Neuron (in vitro differentiated cells): ENCODE measurements at regions not wholly inside any gene's neighbourhood (a gene's known extent, or its start where the extent isn't known, plus 50 kb on each side); places are given as distances from the start of the nearest gene placed in this dataset.

Experiments used
- H2AFZ ChIP-seq: one replicate; pipeline ENCODE4 v1.6.1; 2013; ENCODE audit warnings: low read depth, mild to moderate bottlenecking, inconsistent platforms, low read length, moderate library complexity
- H3K27me3 ChIP-seq: one replicate; pipeline ENCODE4 v1.6.1; 2013; ENCODE audit warnings: low read length; ENCODE audit not compliant: insufficient read depth
- H3K36me3 ChIP-seq: one replicate; pipeline ENCODE4 v1.6.1; 2013; ENCODE audit warnings: low read length; ENCODE audit not compliant: insufficient read depth
- H3K4me1 ChIP-seq: one replicate; pipeline ENCODE4 v1.6.1; 2013; ENCODE audit warnings: low read length; ENCODE audit not compliant: insufficient read depth
- H3K4me3 ChIP-seq: 2 replicates; pipeline ENCODE4 v1.5.1; 2013; ENCODE audit warnings: mild to moderate bottlenecking, low read length, moderate library complexity
- H3K9me3 ChIP-seq: one replicate; pipeline ENCODE4 v1.6.1; 2013; ENCODE audit warnings: low read length

DNA sequence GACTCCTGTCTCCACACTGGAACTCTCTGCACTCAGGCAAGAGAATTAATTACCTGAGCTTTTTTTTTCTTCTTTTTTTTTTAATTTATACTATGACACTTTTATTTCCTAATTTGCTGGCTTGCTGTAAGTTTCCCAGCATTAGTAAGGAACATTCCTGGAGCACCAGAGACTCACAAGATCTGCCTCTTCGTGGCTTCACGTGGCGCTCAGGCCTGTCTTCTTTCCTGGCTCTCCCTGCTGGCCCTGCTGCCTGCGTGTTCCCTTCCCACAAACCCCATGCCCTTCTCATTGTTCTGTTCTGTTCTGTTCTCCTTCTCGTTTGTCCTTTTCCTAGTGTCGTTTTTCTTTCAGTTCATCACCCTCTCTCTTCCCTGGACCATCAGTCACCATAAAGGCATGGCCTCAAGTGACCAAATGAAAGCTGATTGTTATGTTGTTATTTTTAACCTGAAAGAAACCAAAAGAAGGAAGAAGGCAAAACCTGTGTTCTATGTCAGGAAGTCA, 591.6 kb upstream of the PFKP start:
- no peak overlapping the region for H3K4me3 ChIP-seq
- no peaks in the 10 kb centered on the region for H3K27me3 ChIP-seq
- H2AFZ ChIP-seq: no peak overlapping the region
- peaks cover 7% of the 10 kb centered on the region for H3K4me1 ChIP-seq
- H3K9me3 ChIP-seq: no peaks in the 10 kb centered on the region
- no peaks in the 10 kb centered on the region for H3K36me3 ChIP-seq

DNA sequence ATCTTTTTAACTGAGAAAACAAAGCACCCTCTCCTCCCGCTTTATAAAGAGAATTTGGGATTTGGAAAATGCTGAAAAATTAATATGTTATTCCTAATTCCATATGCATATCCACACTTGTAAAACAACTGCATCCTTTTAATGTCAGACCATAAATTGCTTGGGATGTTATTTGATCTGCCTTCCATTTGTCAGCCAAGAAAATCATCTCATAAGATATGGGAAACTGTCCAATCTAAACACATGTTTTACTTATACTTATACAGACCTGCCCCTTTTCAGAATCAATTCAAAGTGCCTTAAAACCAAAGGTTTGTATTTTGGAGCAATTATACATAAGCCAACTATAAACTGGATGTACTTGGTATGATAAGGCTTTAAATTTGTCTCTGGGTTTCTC, 595.5 kb upstream of the PFKP start:
- Histone ChIP-seq H3K4me3 (no peak overlapping the region), H3K36me3 (no peaks in the 10 kb centered on the region), H3K4me1 (peaks cover 1% of the 10 kb centered on the region), H3K9me3 (no peaks in the 10 kb centered on the region), H2AFZ (no peak overlapping the region), H3K27me3 (no peaks in the 10 kb centered on the region)

DNA sequence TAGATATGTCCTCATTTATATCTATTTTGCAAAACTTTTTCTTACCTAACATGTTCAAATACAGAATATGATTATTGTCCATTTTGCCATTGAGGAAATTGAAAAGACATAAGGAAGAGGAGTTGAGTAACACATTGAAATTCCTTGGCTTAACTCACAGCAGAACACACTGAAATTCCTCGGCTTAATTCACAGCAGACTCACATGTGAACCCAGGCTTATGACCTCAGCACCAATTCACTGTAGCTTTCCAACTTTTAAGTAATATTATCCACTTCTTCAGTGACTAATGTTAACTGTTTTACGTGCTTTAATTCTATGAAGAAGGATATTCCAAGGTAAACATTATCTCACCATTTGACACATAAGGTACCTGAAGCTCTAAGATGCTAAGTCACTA, 597.5 kb upstream of the PFKP start:
- no peak overlapping the region for H3K4me3 ChIP-seq
- no peaks in the 10 kb centered on the region for H3K27me3 ChIP-seq
- H3K9me3 ChIP-seq: no peaks in the 10 kb centered on the region
- no peaks in the 10 kb centered on the region for H3K36me3 ChIP-seq
- H3K4me1 ChIP-seq: no peaks in the 10 kb centered on the region
- no peak overlapping the region for H2AFZ ChIP-seq

DNA sequence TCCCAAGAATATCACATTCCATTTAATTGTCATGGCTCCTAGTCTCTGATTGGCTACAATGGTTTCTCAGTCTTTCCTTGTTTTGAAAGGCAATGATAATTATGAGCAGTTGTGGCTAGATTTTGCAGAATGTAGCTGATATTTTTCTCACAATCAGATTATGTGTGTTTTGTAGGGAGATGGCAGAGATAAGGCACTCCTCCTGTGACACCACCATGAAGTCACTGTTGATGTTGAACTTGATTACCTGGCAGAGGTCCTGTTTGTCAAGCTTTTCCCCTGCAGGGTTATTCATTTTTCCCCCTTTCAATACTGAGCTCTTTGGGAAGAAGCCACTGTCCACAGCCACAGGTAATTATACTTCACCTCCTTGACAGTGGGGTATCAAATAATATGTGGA, 602.9 kb upstream of the PFKP start:
- Histone ChIP-seq H3K4me1 (no peaks in the 10 kb centered on the region), H3K4me3 (no peak overlapping the region), H3K36me3 (no peaks in the 10 kb centered on the region), H2AFZ (no peak overlapping the region), H3K27me3 (no peaks in the 10 kb centered on the region), H3K9me3 (no peaks in the 10 kb centered on the region)

DNA sequence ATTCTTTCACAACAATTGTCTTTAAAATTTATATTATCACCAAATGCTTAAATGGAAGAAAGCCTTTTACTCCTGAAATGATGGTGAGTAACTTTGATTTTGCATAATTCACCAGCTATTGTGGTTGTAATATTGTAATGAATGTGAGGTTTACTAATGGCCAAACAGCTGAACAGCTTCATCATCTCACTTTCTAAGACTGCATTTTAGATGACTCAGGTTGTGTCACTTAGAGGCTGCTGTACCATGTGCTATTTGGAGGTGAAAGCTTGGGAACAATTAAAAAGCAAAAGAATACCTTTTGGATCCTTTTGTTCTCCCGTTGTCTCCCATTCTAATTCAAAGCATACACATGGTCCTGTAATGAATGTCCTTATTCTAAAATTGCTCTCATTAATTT, 604.0 kb upstream of the PFKP start:
- H3K4me1 ChIP-seq: no peaks in the 10 kb centered on the region
- H2AFZ ChIP-seq: no peak overlapping the region
- no peaks in the 10 kb centered on the region for H3K9me3 ChIP-seq
- no peaks in the 10 kb centered on the region for H3K36me3 ChIP-seq
- H3K4me3 ChIP-seq: no peak overlapping the region
- H3K27me3 ChIP-seq: no peaks in the 10 kb centered on the region

DNA sequence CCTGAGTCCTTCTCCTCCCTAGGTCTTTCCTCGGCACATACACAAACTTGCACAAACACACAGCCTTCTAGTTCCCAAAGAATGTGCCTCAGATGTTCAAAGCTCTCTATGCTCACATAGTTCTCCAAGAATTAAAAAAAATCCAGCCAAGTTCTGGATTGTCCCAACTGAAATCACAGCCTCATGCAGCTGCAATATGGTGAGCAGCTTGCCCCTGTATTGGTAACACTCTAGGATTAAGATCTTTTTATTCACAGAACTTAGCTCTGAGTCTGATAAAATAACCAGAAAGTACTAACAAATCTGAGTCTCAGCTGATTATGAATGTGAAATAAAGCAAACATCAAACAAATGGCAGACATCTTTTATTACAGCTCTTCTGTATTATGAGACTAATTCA, 604.8 kb upstream of the PFKP start:
- Histone ChIP-seq H3K4me1 (no peaks in the 10 kb centered on the region), H3K27me3 (no peaks in the 10 kb centered on the region), H3K4me3 (no peak overlapping the region), H2AFZ (no peak overlapping the region), H3K36me3 (no peaks in the 10 kb centered on the region), H3K9me3 (no peaks in the 10 kb centered on the region)

DNA sequence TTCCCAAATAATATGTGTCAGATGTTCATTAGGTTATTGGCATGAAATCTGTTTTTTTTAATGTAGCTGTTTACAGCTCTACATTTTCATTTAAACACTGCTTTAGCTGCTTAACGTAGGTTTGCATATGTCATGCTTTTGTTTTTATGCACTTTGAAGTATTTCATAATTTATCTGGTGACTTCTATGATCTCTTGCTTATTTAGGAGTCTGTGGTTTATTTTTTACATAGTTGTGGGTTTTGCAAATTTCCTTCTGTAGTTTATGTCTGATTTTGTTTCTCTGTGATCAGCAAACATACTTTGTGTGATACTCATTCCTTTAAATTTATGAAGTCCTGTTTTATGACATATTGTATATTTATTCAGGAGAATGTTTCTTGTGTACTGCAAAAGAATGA, 606.5 kb upstream of the PFKP start:
- Histone ChIP-seq H3K4me1 (no peaks in the 10 kb centered on the region), H2AFZ (no peak overlapping the region), H3K9me3 (no peaks in the 10 kb centered on the region), H3K27me3 (no peaks in the 10 kb centered on the region), H3K36me3 (no peaks in the 10 kb centered on the region), H3K4me3 (no peak overlapping the region)

DNA sequence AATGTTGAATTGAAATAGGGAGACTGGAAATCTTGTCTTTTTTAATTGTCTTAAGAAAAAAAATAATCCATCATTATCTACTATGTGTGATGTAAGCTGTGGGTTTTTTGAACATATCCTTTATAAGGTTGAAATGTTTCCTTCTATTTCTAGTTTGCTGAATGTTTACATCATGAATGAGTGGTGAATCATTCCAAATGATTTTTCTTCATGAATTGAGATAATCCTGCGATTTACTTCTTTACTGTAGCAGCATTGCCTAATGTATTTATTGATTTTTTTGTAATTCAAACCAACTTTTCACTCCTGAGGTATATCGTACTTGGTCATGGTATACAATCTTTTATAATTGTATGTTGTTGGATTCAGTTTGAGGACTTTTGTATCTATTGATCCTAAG, 607.6 kb upstream of the PFKP start:
- H3K9me3 ChIP-seq: no peaks in the 10 kb centered on the region
- H2AFZ ChIP-seq: no peak overlapping the region
- H3K36me3 ChIP-seq: no peaks in the 10 kb centered on the region
- no peaks in the 10 kb centered on the region for H3K4me1 ChIP-seq
- H3K27me3 ChIP-seq: no peaks in the 10 kb centered on the region
- H3K4me3 ChIP-seq: no peak overlapping the region

DNA sequence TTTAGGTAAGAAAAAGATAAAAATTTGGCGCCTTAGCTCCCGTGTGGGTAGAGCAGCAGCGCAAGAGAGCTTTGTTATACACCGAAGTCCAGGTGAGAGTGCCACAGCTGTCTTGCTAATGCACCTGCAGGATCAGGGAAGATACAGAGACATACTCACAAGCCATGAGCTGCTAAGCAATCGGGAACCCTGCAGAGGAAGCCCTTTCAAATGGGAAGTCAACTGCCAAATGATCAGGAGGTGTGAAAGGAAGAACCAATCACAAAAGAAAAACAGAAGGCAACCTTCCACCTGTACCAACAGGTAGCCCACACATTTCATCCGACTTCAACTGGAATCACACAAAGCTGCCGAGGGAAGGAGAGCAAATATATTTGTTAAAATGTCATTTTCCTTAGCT, 610.5 kb upstream of the PFKP start:
- Histone ChIP-seq H2AFZ (no peak overlapping the region), H3K9me3 (no peaks in the 10 kb centered on the region), H3K36me3 (no peaks in the 10 kb centered on the region), H3K27me3 (no peaks in the 10 kb centered on the region), H3K4me1 (no peaks in the 10 kb centered on the region), H3K4me3 (no peak overlapping the region)

DNA sequence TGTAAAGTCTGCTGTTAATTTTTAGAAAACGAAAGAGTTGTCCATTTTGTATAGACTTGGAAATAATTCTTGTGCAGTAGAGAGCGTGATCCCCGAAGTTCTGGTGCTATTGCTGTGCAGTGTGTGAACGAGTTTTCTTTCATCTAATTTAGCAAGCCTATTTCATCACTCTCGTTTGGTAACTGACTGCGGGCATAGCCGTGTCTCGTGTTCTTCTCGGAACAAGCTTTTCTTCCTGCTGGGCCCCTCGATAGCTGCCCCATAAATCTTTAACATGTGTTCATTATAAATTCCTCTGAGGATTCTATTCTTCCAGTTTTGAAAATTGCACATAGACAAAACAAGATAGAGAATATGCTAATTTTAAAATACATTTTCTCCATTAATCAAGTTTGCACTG, 622.0 kb upstream of the PFKP start:
- Histone ChIP-seq H3K27me3 (no peaks in the 10 kb centered on the region), H3K36me3 (no peaks in the 10 kb centered on the region), H3K4me3 (no peak overlapping the region), H2AFZ (no peak overlapping the region), H3K9me3 (no peaks in the 10 kb centered on the region), H3K4me1 (no peaks in the 10 kb centered on the region)

DNA sequence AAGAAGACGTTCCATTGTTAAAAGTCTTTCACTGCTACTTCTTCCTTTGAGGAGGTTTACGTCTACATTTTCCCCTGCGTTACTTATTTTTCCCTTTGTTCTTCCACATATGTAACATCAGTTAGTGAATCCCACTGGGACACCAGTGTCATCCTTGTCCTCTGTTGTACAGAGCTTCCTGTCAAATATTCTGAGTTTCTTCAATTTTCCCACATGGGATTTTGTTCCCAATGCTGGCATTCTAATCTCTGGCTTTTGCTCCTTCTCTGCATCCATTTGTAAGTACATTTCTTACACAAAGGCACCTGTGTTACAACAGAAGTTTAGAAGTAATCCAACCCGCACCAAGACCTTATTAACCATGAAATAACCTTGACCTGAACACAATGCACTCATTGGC, 627.4 kb upstream of the PFKP start:
- no peaks in the 10 kb centered on the region for H3K27me3 ChIP-seq
- H3K4me1 ChIP-seq: no peaks in the 10 kb centered on the region
- H3K4me3 ChIP-seq: no peak overlapping the region
- H3K9me3 ChIP-seq: no peaks in the 10 kb centered on the region
- no peaks in the 10 kb centered on the region for H3K36me3 ChIP-seq
- no peak overlapping the region for H2AFZ ChIP-seq

DNA sequence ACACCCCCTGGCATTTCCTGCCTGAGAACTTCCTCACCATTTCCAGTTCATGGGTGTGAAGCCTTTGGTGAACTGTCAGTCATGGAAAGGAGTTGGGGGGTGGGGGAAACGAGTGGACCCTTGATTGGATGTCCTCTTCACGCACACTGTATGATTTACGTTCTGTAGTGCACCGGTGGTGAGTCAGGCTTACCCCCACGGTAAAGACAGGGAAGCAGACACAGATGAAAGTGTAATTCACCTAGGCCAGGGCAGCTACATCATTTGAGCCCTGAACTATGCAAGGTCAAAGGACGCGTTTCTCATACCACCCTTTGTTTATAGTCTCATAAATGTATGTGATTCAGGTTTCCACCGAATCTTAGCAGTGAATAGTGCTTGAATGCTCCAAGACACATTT, 628.3 kb upstream of the PFKP start:
- no peak overlapping the region for H3K4me3 ChIP-seq
- H3K4me1 ChIP-seq: no peaks in the 10 kb centered on the region
- H2AFZ ChIP-seq: no peak overlapping the region
- H3K27me3 ChIP-seq: no peaks in the 10 kb centered on the region
- no peaks in the 10 kb centered on the region for H3K9me3 ChIP-seq
- no peaks in the 10 kb centered on the region for H3K36me3 ChIP-seq

DNA sequence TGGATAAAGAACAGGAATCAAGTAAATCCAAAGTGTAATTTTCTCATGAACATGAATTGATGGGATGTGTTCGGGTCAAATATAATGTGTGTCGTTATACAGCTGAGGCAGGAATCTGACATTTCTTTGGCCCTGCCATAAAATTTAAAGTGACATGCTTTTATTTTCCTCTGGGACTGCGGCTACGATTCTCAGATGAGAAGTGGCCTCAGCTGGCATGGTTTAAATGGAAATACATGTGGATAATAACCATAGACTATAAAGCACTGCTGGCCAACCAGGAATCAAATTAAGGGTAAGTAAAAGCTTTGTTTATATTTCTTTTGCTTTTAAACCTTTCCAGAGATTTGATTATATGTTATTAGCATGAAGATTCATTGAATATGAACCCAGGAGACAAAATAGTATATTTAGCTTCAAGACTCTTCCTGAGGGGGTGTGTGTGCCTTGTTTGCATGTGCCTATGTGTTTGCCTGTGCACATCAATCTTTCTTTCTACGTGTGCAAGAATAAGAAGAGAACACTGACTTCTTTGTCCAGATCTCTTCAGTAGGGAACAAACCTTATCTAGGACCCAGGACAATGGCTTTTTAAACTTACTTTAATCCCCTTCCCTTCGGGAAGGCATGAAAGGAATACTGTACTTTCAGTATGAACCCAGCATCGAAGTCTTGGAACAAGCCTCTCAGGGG, 629.0 kb upstream of the PFKP start:
- H3K4me1 ChIP-seq: no peaks in the 10 kb centered on the region
- H3K9me3 ChIP-seq: no peaks in the 10 kb centered on the region
- H2AFZ ChIP-seq: no peak overlapping the region
- no peak overlapping the region for H3K4me3 ChIP-seq
- no peaks in the 10 kb centered on the region for H3K36me3 ChIP-seq
- no peaks in the 10 kb centered on the region for H3K27me3 ChIP-seq

DNA sequence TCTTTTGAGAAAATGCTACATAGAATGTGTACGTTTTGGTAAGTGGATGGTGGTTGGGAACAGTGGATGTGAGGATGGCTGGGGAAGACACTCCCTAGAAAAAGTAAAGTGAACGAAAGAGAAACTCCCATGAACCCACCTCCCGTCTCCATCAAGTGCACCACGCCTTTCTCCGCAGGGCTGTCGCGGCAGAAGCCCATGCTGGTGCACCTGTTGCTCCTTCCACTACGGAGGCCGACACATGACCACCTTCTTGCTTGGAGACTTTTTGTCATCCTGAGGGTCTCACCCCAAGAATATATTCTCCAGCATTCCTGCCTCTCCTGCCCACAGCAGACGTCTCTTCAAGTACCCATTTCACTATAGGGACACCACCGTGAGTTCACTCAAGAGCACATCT, 630.4 kb upstream of the PFKP start:
- Histone ChIP-seq H3K9me3 (no peaks in the 10 kb centered on the region), H3K4me3 (no peak overlapping the region), H3K36me3 (no peaks in the 10 kb centered on the region), H2AFZ (no peak overlapping the region), H3K4me1 (no peaks in the 10 kb centered on the region), H3K27me3 (no peaks in the 10 kb centered on the region)
